ENCODE measurements at regions not wholly inside any gene's neighbourhood (a gene's known extent, or its start where the extent isn't known, plus 50 kb on each side); places are given as distances from the start of the nearest gene placed in this dataset.
"Not testable (repeated sequence)": the region's sequence is repeated elsewhere in the genome, so short reads cannot be mapped to it uniquely, and the experiment has no call there.

DNA sequence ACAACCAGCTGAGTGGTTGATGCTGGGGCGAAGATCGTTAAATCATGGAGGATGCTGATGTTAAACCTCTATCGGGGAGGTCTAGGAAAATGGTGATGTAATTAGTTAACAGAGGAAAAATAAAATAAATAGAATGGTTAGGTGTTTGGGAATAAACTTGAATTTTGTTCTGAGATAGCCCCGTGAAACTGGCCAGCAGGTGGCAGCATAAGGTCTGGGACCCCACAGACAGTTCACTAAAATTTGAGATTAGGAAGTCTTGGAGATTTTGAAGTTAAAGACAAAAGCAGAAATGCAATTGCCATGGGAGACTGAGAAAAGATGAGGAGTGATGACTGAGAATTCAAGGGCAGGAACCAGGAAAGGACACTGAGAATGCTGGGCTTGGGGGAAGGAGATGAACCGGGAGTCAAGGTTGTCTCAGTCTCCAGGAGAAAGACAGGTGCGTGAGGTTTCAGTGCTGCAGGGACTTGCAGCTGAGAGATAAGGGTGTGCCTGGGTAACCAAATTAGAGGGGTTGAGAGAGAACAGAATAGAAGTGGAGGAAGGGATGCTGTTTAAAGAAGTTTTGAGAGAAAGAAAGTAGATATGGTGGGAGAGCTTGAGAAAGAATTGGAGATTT is 248.0 kb downstream of the ZNF92 start:
- peak; percentile 6 for DNase-seq (ENCODE audit: low spot score)

DNA sequence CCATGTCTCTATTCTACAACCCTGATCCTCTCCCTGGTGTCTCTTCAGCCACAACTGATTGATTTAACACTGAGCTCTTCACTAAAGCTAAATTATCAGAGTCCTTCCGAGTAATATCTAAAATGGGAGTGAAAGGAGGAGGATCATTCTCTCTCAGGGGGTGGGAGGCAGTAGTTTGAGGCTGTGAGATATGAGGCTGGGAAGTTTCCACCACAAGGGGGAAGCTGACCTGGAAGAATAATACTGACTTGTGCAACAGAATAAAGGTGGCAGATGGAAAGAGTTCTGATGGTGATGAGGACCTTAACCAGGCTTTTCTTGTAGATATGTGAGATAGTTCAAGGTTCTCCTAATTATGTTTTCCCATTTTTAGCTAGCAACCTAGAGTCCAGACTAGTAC is 241.6 kb upstream of the VKORC1L1 start:
- DNase-seq (ENCODE audit: low spot score), result not testable (repeated sequence)

DNA sequence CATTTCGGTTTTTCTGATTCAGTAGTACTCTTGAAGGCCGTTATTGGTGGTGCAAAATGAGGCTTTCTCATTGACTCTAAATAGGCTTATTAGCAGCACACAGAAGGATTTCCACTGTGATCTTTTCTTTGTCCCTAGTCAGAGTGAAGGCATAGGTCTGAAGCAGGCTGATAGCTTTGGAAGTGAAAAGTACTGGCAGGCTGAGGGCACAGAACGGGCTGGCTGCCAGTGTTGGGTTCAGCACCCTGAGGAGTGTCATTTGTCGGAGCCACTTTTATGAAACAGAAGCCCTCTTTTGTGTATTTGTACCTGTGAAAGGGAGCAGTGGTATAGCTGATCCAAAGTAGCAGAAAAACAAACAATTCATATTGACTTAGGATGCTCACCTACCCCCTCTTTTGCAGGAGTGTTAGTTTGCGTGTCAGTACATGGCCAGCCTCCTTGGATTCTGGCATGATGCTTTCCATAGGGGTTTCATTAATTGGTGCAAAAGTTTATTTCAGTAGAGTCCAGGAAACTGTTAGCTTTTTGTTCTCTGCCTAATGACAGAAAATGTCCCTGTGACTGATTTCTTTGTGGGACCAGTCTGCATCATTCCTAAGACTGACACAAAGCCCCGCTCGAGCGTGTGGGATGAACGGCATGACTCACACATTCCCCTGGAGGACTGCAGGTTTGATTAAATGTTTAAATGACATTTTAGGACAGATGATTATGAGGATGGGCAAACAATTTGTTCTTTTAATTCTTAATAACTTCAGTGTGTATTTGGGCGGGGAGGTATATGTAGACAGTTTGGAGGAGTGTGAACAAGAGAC is 239.1 kb upstream of the VKORC1L1 start:
- DNase-seq (ENCODE audit: low spot score), result not testable (repeated sequence)

DNA sequence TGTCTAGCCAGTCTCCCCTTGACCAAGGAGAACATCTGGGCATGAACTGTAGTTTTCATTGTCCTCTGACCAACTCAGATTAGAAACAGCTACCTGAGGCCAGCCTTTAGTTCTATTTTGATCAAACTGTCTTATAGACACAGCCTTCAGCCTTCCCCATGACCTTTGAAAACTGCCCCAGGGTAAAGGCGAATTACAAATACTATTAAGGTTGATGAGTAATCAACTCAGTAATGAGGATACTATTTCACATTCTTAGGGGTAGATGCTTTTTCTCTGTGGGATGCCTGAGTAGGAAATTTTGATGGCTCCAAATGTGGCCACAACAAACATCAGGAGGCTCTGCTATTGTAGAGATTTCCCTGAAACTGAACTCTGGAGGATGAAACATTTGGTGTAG is 234.0 kb upstream of the VKORC1L1 start:
- not testable (repeated sequence) for DNase-seq (ENCODE audit: low spot score)

DNA sequence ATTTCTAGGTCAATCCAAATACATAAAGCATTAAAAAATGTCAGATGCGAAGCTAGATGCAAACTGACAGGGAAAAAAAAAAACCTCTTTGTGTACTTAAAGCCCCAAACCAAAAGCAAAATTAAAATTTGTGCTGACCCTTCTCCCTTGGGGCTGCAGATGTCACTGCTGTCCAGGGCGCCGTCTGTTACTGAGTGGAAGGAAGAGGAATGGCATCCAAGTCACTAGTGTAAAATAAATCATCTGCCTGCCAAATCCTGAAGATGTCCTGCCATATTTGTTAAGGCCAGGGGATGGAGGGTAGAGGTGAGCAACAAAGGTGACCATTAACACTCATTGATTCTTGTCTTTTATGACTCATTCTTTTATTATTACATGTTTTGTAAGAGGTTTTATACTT is 233.2 kb upstream of the VKORC1L1 start:
- not testable (repeated sequence) for DNase-seq (ENCODE audit: low spot score)

DNA sequence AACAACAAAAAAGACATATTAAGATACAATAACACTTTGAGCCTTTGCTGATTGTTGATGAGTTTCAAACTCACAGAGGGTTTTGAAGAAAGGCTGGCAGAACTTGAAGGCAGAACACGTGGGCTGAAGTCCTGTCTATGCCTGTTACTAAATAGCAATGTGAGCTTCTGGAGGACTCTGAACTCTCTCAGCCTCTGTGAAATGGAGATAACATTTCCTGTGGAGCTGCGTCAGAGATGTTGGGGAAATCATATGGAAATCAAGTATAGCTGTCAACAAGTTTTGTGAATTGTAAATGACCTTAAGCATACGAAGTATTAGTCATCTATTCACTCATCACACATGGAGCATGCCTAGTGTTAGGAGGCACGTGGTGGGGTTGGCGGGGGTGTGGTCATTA is 229.4 kb upstream of the VKORC1L1 start:
- not testable (repeated sequence) for DNase-seq (ENCODE audit: low spot score)

DNA sequence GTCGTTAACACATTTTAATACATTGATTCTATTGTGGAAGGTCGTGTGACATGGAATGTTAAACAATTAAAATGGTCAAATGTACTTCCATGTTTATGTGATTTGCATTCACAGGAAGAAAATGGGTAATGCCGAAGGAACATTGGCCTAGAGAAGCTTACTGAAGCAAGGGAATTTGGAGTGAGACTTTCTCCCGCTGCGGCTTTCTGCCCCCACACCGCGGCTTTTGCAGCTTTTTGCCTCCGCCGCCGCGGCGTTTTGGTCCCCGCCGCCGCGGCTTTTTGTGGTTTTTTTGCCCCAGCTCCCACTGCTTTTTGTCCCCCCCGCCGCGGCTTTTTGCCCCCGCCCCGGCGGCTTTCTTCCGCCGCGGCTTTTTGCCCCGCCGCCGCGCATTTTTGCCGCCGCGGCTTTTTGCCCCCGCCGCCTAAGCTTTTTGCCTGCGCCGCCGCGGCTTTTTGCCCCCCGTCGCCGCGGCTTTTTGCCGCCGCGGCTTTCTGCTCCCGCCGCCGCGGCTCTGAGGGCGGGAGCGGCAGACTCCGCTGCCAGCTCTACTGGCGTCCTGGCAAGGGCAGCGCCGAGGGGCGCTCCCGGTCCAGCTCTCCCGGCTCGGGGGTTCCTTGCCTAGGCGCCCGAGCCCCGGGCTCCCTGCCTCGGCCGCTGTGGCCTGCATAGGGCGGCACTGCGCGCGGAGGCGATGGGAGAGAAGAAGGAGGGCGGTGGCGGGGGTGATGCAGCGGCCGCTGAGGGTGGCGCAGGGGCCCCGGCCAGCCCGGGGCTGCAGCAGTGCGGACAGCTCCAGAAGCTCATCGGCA is 225.5 kb upstream of the VKORC1L1 start:
- DNase-seq (ENCODE audit: low spot score), result not testable (repeated sequence)

DNA sequence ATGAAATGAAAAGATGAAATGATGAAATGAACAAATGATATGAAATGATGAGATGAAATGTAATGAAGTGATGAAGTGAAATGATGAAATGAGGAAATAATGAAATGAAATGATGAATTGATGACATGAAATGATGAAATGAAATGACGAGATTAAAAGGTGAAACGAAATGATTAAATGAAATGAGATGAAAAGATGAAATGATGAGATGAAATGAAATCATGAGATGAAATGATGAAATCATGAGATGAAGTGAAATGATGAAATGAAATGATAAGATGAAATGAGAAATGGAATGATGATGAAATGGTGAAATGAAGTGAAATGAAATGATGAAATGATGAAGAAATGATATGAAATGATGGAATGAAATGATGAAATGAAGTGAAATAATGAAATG is 221.7 kb upstream of the VKORC1L1 start:
- DNase-seq (ENCODE audit: low spot score), result not testable (repeated sequence)

DNA sequence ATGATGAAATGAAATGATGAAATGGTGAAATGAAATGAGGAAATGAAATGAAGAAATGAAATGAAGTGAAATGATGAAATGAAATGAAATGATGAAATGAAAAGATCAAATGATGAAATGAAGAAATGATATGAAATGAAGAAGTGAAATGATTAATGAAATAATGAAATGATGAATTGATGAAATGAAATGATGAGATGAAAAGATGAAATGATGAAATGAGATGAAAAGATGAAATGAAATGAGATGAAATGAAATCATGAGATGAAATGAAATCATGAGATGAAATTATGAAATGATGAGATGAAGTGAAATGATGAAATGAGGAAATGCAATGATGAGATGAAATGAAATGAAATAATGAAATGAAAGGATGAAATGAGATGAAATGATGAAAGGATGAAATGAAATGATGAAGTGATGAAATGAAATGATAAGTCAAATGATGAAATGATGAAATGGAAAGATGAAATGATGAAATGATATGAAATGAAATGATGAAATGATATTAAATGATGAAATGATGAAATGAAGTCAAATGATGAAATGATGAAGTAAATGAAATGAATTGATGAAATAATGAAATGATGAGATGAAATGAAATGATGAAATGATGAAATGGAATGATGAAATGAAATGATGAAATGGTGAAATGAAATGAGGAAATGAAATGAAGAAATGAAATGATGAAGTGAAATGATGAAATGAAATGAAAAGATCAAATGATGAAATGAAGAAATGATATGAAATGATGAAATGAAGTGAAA is 220.9 kb upstream of the VKORC1L1 start:
- not testable (repeated sequence) for DNase-seq (ENCODE audit: low spot score)

DNA sequence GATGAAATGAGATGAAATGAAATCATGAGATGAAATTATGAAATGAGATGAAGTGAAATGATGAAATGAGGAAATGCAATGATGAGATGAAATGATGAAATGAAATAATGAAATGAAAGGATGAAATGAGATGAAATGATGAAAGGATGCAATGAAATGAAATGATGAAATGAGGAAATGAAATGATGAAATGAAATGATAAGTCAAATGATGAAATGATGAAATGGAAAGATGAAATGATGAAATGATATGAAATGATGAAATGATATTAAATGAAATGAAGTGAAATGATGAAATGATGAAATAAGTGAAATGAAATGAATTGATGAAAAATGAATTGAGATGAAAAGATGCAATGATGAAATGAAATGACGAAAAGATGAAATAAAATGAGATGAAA is 220.2 kb upstream of the VKORC1L1 start:
- not testable (repeated sequence) for DNase-seq (ENCODE audit: low spot score)

DNA sequence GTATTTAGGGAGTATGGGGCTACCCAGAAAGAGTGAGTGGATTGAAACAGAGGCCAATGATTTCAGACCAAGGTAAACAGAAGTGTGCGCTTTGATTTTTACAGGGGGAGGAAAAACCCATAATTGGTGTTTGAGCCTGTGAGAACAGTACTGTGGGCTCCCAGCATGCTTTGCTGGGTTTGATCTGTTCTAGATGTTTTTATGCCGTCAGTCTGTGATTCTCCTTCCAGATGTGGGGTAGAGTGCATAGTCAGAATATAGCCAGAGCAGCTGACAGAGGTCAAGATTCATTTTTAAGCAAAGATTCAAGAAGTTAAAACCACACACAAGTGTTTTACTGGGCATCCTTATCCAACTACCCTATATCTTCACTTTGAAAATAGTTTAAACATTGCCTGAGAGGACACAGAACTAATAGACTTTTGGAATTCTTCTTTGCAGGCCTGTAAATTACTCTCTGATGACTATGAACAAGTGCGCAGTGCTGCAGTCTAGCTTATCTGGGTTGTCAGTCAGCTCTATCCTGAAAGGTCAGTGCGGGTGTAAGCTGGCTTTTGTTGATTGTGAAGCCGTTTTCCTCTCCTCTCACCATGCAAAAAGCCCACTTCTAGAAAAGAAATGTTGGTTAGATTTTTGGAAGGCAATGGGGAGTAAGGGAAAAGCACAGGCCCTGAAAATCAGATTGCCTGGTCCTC is 216.2 kb upstream of the VKORC1L1 start:
- not testable (repeated sequence) for DNase-seq (ENCODE audit: low spot score)

DNA sequence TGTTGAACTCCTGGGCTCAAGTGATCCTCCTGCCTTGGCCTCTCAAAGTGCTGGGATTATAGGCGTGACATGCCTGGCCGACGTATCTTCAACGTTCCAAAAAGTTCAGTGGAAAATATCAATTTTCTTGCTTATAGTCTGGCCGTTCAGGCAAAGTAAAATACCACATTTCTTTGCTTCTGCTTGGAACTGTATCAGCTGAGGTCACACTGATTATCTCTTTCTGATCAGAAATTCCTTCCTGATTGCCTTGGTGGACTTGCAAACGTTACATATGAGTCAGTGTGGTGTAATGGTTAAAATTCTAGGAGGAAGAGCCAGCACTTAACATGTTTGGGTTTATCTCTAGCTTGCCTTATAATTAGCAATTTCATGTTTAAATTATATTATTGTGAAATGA is 189.5 kb upstream of the VKORC1L1 start:
- not testable (repeated sequence) for DNase-seq (ENCODE audit: low spot score)

DNA sequence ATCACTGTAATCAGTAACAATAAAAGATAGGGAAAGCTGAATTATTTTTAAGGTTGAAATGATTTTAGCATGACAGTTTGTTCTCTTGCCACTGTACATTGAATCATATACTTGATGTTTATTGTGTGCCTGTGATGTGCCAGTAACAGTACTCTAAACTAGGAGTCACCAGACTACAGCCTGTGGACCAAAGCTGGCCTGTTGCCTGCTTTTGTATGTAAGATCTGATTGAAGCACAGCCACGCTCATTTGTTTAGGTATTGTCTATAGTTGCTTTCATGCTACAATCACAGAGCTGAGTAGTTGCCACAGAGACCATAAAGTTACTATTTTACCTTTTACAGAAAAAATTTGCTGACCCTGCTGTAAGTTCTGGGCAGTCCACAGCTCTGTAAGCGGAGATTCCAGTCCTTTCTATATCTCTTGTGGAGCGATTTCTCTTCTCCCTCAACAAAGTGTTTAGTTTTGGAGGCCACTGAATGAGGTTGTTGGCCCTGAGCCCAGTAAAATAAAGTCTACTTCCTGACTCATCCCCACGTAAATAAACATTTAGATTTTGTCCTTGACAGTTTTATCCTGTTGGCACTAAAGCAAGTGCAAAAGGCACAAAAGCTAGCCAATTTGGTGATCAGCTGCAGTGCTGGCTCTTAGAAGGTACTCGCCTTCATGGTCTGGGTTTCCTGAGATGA is 173.7 kb upstream of the VKORC1L1 start:
- not testable (repeated sequence) for DNase-seq (ENCODE audit: low spot score)

DNA sequence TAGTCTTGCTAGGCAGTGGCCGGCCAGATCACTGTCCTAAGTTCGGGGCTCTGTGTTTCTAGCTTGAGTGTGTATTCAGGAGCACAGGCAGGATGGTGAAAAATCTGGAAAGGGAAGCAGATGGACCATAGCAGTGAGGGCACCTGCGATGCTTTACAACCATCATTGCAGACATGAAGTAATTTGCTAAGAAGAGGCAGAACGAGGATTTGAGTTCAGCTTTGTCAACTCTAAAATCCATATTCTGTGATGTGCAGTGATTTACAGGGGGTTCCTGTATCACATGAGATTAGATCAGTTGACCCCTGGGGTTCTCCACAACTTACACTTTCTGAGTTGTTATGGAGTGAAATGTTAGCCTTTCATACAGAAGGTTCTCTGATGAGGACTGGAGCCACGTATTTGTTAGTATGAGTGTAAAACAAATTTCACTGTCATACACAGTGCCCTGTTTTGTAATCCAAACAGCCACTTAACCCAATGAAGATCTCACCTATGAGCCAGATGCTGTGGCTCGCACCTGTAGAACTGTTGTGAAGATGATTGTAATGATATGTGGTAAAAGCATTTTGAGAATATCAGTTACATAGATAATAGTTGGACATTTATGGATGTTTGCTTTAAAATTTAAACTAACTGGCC is 173.0 kb upstream of the VKORC1L1 start:
- not testable (repeated sequence) for DNase-seq (ENCODE audit: low spot score)

DNA sequence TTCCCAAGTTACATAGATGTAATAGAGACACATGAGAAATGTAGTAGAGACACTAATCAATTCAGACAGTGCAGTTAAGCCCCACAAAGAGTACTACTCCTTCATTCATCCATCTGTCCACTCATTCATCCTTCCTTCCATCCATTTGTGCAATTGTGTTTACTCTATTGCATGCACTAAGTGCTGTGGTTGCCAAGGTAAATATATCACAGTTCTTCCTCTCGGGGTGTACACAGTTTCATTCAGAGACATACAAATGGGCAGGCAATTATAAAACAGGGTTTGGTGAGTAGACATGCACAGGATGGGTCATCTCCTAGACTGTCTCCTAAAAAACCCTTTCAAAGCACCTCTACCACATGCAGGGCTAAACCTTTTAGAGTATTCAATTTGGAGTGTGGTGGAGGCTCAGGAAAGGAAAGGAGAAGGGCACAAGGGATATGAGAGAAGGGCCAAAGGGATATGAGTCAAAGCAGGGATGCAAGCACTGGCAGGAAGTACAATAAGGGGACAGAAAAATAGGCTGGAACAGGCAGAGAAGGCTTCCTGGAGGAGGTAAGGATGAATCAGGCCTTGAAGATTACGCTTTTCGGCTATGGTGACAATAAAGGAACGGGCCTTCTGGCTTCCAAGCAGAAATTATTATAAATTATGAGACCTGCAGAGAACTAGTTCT is 153.6 kb upstream of the VKORC1L1 start:
- DNase-seq (ENCODE audit: low spot score), result not testable (repeated sequence)

DNA sequence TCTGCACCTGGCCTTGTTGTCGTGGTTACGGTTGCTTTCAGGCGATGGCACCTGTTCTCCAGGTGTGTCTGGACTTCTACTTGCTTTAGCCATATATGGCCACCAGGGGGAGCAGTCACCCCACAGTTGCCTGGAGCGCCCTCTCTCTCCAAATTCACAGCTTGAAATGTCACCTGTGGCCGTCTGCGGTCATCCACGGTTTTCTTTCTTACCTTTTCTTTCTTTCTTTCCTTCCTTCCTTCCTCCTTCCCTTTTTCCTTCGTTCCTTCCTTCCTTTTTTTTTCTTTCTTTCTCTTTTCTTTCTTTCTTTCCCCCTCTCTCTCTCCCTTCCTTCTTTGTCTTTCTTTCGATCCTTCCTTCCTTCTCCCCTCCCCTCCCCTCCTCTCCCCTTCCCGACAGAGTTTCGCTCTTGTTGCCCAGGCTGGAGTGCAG is 150.5 kb upstream of the VKORC1L1 start:
- peak; percentile 65 for DNase-seq (ENCODE audit: low spot score)

DNA sequence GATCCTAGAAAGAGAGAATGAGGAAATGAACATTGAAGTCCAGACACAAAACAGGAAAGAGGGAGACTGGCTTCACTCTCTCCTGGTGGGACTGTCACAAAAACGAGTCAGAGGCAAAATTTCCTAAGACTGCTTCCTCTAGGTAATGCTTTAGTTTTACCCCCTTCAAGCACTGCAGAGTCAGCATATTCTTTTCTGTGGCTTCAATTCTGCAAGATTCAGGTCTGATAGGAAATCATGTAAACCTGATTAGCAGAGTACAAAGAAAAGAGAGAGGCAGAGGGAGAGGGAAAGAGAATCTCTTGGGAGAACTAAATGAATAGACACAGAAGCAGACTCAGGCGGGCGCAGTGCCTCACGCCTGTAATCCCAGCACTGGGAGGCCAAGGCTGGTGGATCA is 145.7 kb upstream of the VKORC1L1 start:
- DNase-seq (ENCODE audit: low spot score), result not testable (repeated sequence)

DNA sequence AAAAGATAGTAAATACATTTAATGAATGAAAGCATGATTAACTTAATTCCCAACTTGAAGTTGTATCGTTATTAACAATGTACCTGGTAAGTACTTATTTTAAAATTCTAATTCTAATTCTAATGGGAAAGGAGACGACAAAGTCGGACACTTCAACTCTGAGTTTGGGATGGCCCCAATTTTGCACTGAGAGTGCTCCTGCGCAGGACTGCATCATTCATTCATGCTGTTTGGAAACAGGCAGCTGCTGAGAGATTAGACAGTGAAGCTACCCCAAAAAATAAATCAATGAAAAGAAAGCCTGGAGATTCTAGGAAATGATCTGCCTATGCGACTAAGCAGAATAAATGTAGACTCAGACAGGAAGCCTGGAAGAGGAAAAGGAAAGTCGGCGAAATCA is 141.7 kb upstream of the VKORC1L1 start:
- no peak for DNase-seq (ENCODE audit: low spot score)

DNA sequence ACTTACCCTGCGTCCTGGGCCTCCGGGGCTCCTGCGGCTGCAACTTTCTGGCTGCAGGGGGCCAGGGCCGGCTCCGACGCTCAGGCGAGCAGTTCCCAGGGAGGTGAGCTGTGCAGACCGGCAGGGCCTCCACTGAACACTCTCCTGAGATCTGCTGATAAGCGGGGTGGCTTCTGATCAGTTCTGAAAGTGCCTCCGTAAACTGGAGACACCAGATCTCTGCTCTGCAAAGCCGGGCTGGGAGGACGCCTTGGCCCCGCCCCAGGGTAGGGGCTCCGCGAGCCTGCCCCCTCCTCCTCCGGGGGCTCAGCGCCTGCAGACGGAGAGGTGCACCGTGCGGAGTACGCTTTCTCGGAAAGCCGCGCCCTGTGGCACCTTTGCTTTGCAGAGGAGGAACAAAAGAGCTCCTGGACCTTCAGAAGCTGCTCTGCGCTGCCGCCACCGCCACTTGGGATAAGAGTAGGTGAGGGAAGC is 141.3 kb upstream of the VKORC1L1 start:
- peak; percentile 52 for DNase-seq (ENCODE audit: low spot score)

Measured in kidney tubule cell (primary cell).